MM.1S (cell line): ENCODE measurements at regions not wholly inside any gene's neighbourhood (a gene's known extent, or its start where the extent isn't known, plus 50 kb on each side); places are given as distances from the start of the nearest gene placed in this dataset.

Experiments used
- DNase-seq: peaks from one replicate; pipeline ENCODE4 v3.0.0-alpha.2; 2015
- H2AFZ ChIP-seq: fragments of 300-600 bp; sonication (generic); 2 replicates; pipeline ENCODE4 v1.6.0; 2016; ENCODE audit warnings: antibody characterized with exemption, low read length
- H3F3A ChIP-seq: fragments of 300-600 bp; sonication (generic); 2 replicates; pipeline ENCODE4 v1.6.1; 2016; ENCODE audit warnings: mild to moderate bottlenecking, antibody characterized with exemption, low read length, moderate library complexity, mixed read lengths; ENCODE audit not compliant: insufficient read depth
- H3K27ac ChIP-seq: fragments of 300-600 bp; sonication (generic); 2 replicates; pipeline ENCODE4 v1.5.1; 2016; ENCODE audit warnings: mild to moderate bottlenecking, low read length
- H3K27me3 ChIP-seq: fragments of 300-600 bp; sonication (generic); replicated peaks from 2 replicates; pipeline ENCODE4 v1.6.0; 2016; ENCODE audit warnings: low read length; ENCODE audit not compliant: insufficient read depth
- H3K36me3 ChIP-seq: fragments of 300-600 bp; sonication (generic); replicated peaks from 2 replicates; pipeline ENCODE4 v1.6.1; 2016; ENCODE audit warnings: mild to moderate bottlenecking, low read length, mixed read lengths; ENCODE audit not compliant: insufficient read depth
- H3K4me1 ChIP-seq: fragments of 300-600 bp; sonication (generic); 2 replicates; pipeline ENCODE4 v1.6.1; 2016; ENCODE audit warnings: low read length, mixed read lengths
- H3K4me2 ChIP-seq: fragments of 300-600 bp; sonication (generic); 2 replicates; pipeline ENCODE4 v1.6.0; 2016; ENCODE audit warnings: low read depth, low read length
- H3K4me3 ChIP-seq: fragments of 300-600 bp; sonication (generic); 2 replicates; pipeline ENCODE4 v1.5.1; 2016; ENCODE audit warnings: low read length, mixed read lengths
- H3K79me2 ChIP-seq: fragments of 300-600 bp; sonication (generic); 2 replicates; pipeline ENCODE4 v1.6.1; 2016; ENCODE audit warnings: mixed run types, low read length, mixed read lengths
- H3K9ac ChIP-seq: fragments of 300-600 bp; sonication (generic); 2 replicates; pipeline ENCODE4 v1.6.1; 2016; ENCODE audit warnings: low read length, mixed read lengths
- H3K9me2 ChIP-seq: fragments of 300-600 bp; sonication (generic); replicated peaks from 2 replicates; pipeline ENCODE4 v1.6.1; 2016; ENCODE audit warnings: mild to moderate bottlenecking, low read length, mixed read lengths; ENCODE audit not compliant: insufficient read depth
- H3K9me3 ChIP-seq: fragments of 300-600 bp; sonication (generic); replicated peaks from 2 replicates; pipeline ENCODE4 v1.6.1; 2016; ENCODE audit warnings: mild to moderate bottlenecking, low read length, mixed read lengths; ENCODE audit not compliant: insufficient read depth
- H4K20me1 ChIP-seq: fragments of 300-600 bp; sonication (generic); 2 replicates; pipeline ENCODE4 v1.6.1; 2016; ENCODE audit warnings: mild to moderate bottlenecking, low read length, moderate library complexity, mixed read lengths; ENCODE audit not compliant: insufficient read depth
- EZH2 ChIP-seq: fragments of 300-600 bp; sonication (generic); optimal IDR thresholded peaks from 2 replicates; pipeline ENCODE3; 2017; ENCODE audit warnings: low read depth, mild to moderate bottlenecking, antibody characterized with exemption, low read length, mixed read lengths
- EZH2phosphoT487 ChIP-seq: fragments of 300-600 bp; sonication (generic); IDR thresholded peaks from 2 replicates; pipeline ENCODE4 v1.6.1; 2018; ENCODE audit warnings: antibody characterized with exemption, low read length
- TF ChIP-seq, protein P1 (sequence below): fragments of 300-600 bp; sonication (generic); IDR thresholded peaks from 2 replicates; pipeline ENCODE4 v1.5.1; 2016; ENCODE audit warnings: antibody characterized with exemption, low read length, mixed read lengths

DNA sequence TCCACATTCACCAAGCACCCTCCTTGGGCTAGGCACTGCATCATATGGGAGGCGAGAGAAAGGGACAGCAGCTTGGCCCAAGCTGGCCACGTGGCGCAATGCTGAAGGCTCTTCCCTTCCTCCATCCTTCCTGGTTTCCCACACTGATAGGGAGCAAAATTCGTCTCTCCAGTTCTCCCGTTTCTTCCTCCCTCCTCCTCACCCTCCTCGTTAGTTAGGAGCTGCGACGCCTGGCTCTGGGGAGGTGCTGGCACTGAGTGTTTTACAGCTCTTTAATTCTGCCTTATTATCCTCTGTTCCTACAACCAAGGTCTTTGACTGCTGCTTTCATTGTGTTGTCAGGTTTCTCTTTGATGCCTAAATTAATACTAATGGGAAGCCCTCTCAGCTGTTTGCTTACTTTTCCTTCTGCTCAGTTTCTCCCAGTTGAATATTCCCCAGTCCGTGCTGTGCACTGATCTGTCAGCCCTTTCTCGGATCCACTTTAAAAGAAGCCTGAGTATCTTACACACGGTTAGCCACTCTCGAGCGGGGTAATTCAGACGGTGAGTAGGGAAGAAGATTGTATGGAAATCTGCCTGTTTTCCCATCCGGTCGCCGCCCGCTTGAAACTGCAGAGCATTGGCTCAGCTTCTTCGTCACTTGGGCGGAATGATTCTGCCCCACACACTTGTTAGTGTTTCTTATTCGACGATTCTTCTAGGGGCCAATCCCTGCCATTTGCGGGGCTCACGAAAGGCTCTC lies 56.2 kb upstream of the SMYD2 start:
- Histone ChIP-seq H3K4me1 (no peaks in the 10 kb centered on the region), H3F3A (no peaks in the 10 kb centered on the region), H3K27ac (no peak overlapping the region), H3K79me2 (no peaks in the 10 kb centered on the region), H3K27me3 (no peaks in the 10 kb centered on the region), H3K4me3 (no peak overlapping the region), H3K9ac (no peak overlapping the region), H3K9me2 (no peaks in the 10 kb centered on the region), H3K4me2 (no peak overlapping the region), H4K20me1 (no peaks in the 10 kb centered on the region), H3K36me3 (no peaks in the 10 kb centered on the region), H2AFZ (no peak overlapping the region), H3K9me3 (no peaks in the 10 kb centered on the region)
- DNase-seq = no peak
- TF ChIP-seq, protein P1, sequence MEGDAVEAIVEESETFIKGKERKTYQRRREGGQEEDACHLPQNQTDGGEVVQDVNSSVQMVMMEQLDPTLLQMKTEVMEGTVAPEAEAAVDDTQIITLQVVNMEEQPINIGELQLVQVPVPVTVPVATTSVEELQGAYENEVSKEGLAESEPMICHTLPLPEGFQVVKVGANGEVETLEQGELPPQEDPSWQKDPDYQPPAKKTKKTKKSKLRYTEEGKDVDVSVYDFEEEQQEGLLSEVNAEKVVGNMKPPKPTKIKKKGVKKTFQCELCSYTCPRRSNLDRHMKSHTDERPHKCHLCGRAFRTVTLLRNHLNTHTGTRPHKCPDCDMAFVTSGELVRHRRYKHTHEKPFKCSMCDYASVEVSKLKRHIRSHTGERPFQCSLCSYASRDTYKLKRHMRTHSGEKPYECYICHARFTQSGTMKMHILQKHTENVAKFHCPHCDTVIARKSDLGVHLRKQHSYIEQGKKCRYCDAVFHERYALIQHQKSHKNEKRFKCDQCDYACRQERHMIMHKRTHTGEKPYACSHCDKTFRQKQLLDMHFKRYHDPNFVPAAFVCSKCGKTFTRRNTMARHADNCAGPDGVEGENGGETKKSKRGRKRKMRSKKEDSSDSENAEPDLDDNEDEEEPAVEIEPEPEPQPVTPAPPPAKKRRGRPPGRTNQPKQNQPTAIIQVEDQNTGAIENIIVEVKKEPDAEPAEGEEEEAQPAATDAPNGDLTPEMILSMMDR = no peak
- TF ChIP-seq EZH2phosphoT487 = no peak
- no peak for TF ChIP-seq EZH2

DNA sequence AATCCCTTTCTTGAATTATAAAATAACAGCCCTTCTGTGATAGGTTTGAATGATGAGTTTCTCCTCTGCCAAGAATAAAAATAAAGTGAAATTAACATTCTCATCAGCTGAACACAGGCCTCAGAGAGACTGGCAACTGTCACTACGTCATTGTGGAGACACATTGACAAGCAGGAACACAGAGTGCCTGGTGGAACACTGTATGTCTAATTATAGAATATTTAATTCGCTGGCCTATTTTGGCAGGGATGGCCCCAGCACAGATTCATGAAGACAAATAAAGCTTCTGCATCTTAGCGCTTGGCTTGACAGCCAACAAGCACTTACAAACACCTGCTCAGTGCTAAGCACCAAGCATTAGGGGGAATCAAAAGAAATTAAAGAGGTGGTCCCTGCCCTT lies 52.0 kb upstream of the SMYD2 start:
- H2AFZ ChIP-seq = no peak overlapping the region
- no peaks in the 10 kb centered on the region for H3K4me1 ChIP-seq
- no peaks in the 10 kb centered on the region for H3K9me3 ChIP-seq
- H3K36me3 ChIP-seq = no peaks in the 10 kb centered on the region
- no peak overlapping the region for H3K9ac ChIP-seq
- H3K9me2 ChIP-seq = no peaks in the 10 kb centered on the region
- no peak for DNase-seq
- TF ChIP-seq EZH2 (no peak), EZH2phosphoT487 (no peak)
- TF ChIP-seq, protein P1 = no peak
- no peak overlapping the region for H3K4me3 ChIP-seq
- H3K4me2 ChIP-seq = no peak overlapping the region
- no peaks in the 10 kb centered on the region for H3K79me2 ChIP-seq
- no peaks in the 10 kb centered on the region for H3K27me3 ChIP-seq
- H3K27ac ChIP-seq = no peak overlapping the region
- no peaks in the 10 kb centered on the region for H4K20me1 ChIP-seq
- no peaks in the 10 kb centered on the region for H3F3A ChIP-seq

DNA sequence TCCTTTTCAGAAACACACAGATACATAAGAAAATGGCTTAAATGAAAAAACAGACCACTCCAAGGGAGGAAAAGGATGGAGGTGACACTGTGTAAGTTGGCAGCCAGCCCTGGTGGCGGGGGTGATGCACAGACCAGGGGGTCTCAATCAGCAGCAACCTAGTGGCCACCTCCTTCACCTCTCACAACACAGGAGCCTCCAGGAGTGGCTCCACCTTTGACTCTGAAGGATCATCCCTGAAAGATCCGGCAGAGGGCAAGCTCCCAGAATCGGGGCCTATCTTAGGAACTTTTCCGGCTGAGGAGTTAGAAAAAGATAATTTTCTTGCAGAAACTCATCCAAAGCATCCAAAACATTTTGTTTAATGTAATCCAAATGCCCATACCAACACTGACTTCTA lies 51.2 kb upstream of the SMYD2 start:
- TF ChIP-seq EZH2 = no peak
- TF ChIP-seq EZH2phosphoT487 = no peak
- TF ChIP-seq, protein P1 = no peak
- H3K36me3 ChIP-seq = no peaks in the 10 kb centered on the region

More for the DNA sequence above, 51.2 kb upstream of the SMYD2 start:
- Histone ChIP-seq H3F3A (no peaks in the 10 kb centered on the region), H3K9ac (no peak overlapping the region), H3K9me3 (no peaks in the 10 kb centered on the region), H3K9me2 (no peaks in the 10 kb centered on the region), H3K27ac (no peak overlapping the region), H3K4me1 (no peaks in the 10 kb centered on the region), H3K4me3 (no peak overlapping the region), H3K79me2 (no peaks in the 10 kb centered on the region), H2AFZ (no peak overlapping the region), H3K27me3 (no peaks in the 10 kb centered on the region), H3K4me2 (no peak overlapping the region), H4K20me1 (no peaks in the 10 kb centered on the region)
- DNase-seq = no peak
